Smooth muscle cell (in vitro differentiated cells): ENCODE measurements at regions not wholly inside any gene's neighbourhood (a gene's known extent, or its start where the extent isn't known, plus 50 kb on each side); places are given as distances from the start of the nearest gene placed in this dataset.

Experiments
- DNase-seq: peaks from one replicate; lab custom pipeline; 2025; ENCODE audit not compliant: unreplicated experiment; lab: John Stamatoyannopoulos, UW
- H2AFZ ChIP-seq: fragments of 200-600 bp; sonication (generic); 2 replicates; pipeline ENCODE4 v1.6.0; 2016; ENCODE audit warnings: antibody characterized with exemption, low read depth, mild to moderate bottlenecking
- H3F3A ChIP-seq: fragments of 200-600 bp; sonication (generic); 2 replicates; pipeline ENCODE4 v1.6.0; 2017; ENCODE audit warnings: antibody characterized with exemption, low read depth
- H3K27ac ChIP-seq: fragments of 200-600 bp; sonication (generic); 2 replicates; pipeline ENCODE4 v1.5.1; 2016; ENCODE audit warnings: low read depth, mild to moderate bottlenecking
- H3K27me3 ChIP-seq: fragments of 200-600 bp; sonication (generic); 2 replicates; pipeline ENCODE4 v1.6.1; 2016; ENCODE audit warnings: low read depth, mild to moderate bottlenecking
- H3K36me3 ChIP-seq: fragments of 200-600 bp; sonication (generic); 2 replicates; pipeline ENCODE4 v1.5.1; 2016; ENCODE audit warnings: low read depth
- H3K4me1 ChIP-seq: fragments of 200-600 bp; sonication (generic); 2 replicates; pipeline ENCODE4 v1.5.1; 2016; ENCODE audit warnings: low read depth
- H3K4me2 ChIP-seq: fragments of 200-600 bp; sonication (generic); 2 replicates; pipeline ENCODE4 v1.6.0; 2016; ENCODE audit warnings: mild to moderate bottlenecking
- H3K4me3 ChIP-seq: fragments of 200-600 bp; sonication (generic); 2 replicates; pipeline ENCODE4 v1.5.1; 2016; ENCODE audit warnings: mild to moderate bottlenecking
- H3K79me2 ChIP-seq: fragments of 200-600 bp; sonication (generic); 2 replicates; pipeline ENCODE4 v1.6.0; 2016; ENCODE audit warnings: low read depth, mild to moderate bottlenecking
- H3K9ac ChIP-seq: fragments of 200-600 bp; sonication (generic); 2 replicates; pipeline ENCODE4 v1.6.0; 2016; ENCODE audit warnings: low read depth
- H3K9me3 ChIP-seq: fragments of 200-600 bp; sonication (generic); replicated peaks from 2 replicates; pipeline ENCODE4 v1.5.1; 2016; ENCODE audit warnings: low read depth
- H4K20me1 ChIP-seq: fragments of 200-600 bp; sonication (generic); 2 replicates; pipeline ENCODE4 v1.6.0; 2016; ENCODE audit warnings: low read depth
- WGBS: methylation state at CpG from one replicate; pipeline ENCODE4 v1.1.7; 2016; ENCODE audit warnings: low lambda C conversion rate; 5-methylcytosine and 5-hydroxymethylcytosine counted together
- TF ChIP-seq, protein P1 (sequence below): fragments of 200-600 bp; sonication (generic); IDR thresholded peaks from 2 replicates; pipeline ENCODE4 v1.5.1; 2017; ENCODE audit warnings: borderline replicate concordance, mild to moderate bottlenecking, antibody characterized with exemption; ENCODE audit not compliant: insufficient read depth, poor library complexity, severe bottlenecking

DNA sequence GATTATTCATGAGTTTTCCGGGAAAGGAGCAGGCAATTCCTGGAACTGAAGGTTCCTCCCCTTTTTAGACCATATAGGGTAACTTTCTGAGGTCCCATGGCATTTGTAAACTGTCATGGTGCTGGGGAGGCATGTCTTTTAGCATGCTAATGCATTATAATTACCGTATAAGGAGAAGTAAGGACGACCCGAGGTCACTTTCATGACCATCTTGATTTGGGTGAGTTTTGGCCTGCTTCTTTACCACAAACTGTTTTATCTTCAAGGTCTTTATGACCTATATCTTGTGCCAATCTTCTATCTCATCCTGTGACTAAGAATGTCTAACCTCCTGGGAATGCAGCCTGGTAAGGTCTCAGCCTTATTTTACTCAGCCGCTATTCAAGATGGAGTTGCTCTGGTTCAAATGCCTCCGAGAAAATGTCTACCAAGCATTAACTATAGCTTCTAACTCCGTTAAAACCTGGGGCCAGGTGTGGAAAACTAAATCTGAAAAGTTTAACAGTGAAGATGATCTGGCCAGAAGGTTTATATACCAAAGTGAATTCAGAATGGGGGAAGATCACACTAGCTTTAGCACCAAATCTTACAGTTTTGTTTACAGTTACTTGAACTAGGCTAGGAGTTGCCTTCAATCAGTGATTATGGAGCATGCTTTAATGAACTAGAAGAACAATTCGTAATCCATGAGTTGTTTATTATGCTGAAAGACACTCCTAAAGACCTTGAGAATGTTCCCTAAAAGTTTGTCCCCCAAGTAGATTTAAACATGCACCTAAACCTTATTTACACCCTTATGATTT is 80.0 kb upstream of the TOP1 start:
- H3K9ac ChIP-seq: no peak overlapping the region
- H2AFZ ChIP-seq: no peak overlapping the region
- H3K27ac ChIP-seq: no peak overlapping the region
- no peaks in the 10 kb centered on the region for H3K79me2 ChIP-seq
- no peaks in the 10 kb centered on the region for H3K9me3 ChIP-seq
- no peaks in the 10 kb centered on the region for H4K20me1 ChIP-seq
- no peaks in the 10 kb centered on the region for H3K36me3 ChIP-seq
- peaks cover 12% of the 10 kb centered on the region for H3K27me3 ChIP-seq
- no peaks in the 10 kb centered on the region for H3K4me1 ChIP-seq
- no peaks in the 10 kb centered on the region for H3F3A ChIP-seq
- H3K4me3 ChIP-seq: no peak overlapping the region
- 74% methylated on average over 8 of the region's 8 CpGs for WGBS
- no peak for DNase-seq
- H3K4me2 ChIP-seq: no peak overlapping the region
- TF ChIP-seq, protein P1, sequence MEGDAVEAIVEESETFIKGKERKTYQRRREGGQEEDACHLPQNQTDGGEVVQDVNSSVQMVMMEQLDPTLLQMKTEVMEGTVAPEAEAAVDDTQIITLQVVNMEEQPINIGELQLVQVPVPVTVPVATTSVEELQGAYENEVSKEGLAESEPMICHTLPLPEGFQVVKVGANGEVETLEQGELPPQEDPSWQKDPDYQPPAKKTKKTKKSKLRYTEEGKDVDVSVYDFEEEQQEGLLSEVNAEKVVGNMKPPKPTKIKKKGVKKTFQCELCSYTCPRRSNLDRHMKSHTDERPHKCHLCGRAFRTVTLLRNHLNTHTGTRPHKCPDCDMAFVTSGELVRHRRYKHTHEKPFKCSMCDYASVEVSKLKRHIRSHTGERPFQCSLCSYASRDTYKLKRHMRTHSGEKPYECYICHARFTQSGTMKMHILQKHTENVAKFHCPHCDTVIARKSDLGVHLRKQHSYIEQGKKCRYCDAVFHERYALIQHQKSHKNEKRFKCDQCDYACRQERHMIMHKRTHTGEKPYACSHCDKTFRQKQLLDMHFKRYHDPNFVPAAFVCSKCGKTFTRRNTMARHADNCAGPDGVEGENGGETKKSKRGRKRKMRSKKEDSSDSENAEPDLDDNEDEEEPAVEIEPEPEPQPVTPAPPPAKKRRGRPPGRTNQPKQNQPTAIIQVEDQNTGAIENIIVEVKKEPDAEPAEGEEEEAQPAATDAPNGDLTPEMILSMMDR: no peak

DNA sequence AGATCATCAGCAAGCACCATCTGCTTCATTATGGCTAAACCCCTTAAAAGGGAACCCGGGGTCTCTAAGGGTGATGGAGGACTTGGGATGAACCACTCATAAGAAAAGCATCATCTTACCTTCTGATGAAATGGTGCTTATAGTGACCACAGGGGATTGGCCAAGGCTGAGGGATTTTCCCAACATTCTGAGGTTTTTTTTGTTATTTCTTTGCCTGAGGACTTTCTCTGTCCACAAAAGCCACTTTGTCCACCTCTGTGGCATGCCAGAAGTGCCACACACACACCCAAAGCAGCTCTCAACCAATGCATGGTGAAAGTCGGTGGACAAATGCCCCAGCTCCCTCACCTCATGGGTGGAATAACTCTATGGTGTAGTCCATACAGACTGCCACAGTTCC is 79.3 kb upstream of the TOP1 start:
- Histone ChIP-seq H3K4me2 (no peak overlapping the region), H3K4me1 (no peaks in the 10 kb centered on the region), H3K27ac (no peak overlapping the region), H3F3A (no peaks in the 10 kb centered on the region), H3K9me3 (no peaks in the 10 kb centered on the region), H3K36me3 (no peaks in the 10 kb centered on the region), H3K79me2 (no peaks in the 10 kb centered on the region), H4K20me1 (no peaks in the 10 kb centered on the region), H3K4me3 (no peak overlapping the region), H3K27me3 (peaks cover 12% of the 10 kb centered on the region), H3K9ac (no peak overlapping the region), H2AFZ (no peak overlapping the region)
- WGBS: 90% methylated on average over 2 of the region's 2 CpGs
- no peak for DNase-seq
- TF ChIP-seq, protein P1: no peak

DNA sequence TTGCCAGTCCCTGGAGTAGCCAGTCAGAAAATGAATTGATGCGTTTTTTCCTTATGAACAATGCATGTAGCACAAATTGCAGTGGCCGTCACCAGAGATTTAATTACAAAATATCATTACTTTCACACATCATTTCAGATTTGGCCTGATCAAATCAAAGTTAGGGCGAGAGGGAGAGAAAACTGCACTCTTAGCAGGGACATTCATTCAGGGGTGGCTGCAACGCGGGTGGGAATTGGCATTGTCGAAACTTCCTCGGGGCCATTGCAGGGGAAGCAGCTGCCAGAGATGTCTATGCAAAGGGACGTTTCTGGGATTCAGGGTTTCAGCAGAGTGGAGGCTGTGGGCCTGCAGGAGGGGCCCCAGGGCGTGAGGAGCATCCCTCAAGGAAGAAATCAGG is 76.5 kb upstream of the TOP1 start:
- TF ChIP-seq, protein P1: no peak
- Histone ChIP-seq H3K27ac (no peak overlapping the region), H3K9ac (no peak overlapping the region), H3K4me2 (no peak overlapping the region), H3K4me1 (no peaks in the 10 kb centered on the region), H3F3A (no peaks in the 10 kb centered on the region), H2AFZ (no peak overlapping the region), H3K4me3 (no peak overlapping the region), H3K27me3 (peaks cover 12% of the 10 kb centered on the region), H3K79me2 (no peaks in the 10 kb centered on the region), H3K36me3 (no peaks in the 10 kb centered on the region), H4K20me1 (no peaks in the 10 kb centered on the region), H3K9me3 (no peaks in the 10 kb centered on the region)
- 72% methylated on average over 9 of the region's 9 CpGs for WGBS
- no peak for DNase-seq

DNA sequence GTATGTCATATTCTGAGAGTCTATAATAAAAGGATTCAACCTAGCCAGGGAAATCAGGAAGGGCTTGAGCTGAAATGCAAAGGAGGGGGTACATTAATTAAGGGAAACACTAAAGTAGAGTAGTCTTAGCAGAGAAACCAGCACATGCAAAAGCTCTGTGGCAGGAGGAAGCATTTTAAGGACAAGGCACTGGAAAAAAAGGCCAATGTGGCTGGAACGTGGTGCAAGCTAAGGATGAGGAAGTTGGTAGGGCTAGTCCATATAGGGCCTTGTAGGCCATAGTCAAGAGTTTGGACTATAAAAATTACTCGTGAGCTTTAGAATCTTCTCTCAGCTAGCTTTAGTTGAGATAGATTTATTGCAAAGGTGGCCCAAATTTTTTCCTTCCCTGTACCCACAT is 75.2 kb upstream of the TOP1 start:
- no peak for DNase-seq
- WGBS: 93% methylated on average over 2 of the region's 2 CpGs
- H3K4me3 ChIP-seq: no peak overlapping the region
- no peaks in the 10 kb centered on the region for H4K20me1 ChIP-seq
- no peak overlapping the region for H3K27ac ChIP-seq
- H3K36me3 ChIP-seq: no peaks in the 10 kb centered on the region
- no peaks in the 10 kb centered on the region for H3F3A ChIP-seq
- H3K9ac ChIP-seq: no peak overlapping the region
- no peaks in the 10 kb centered on the region for H3K9me3 ChIP-seq
- no peaks in the 10 kb centered on the region for H3K4me1 ChIP-seq
- H3K27me3 ChIP-seq: peaks cover 12% of the 10 kb centered on the region
- H2AFZ ChIP-seq: no peak overlapping the region
- TF ChIP-seq, protein P1: no peak
- no peak overlapping the region for H3K4me2 ChIP-seq
- no peaks in the 10 kb centered on the region for H3K79me2 ChIP-seq
